Caco-2 (cell line): ENCODE measurements at regions not wholly inside any gene's neighbourhood (a gene's known extent, or its start where the extent isn't known, plus 50 kb on each side); places are given as distances from the start of the nearest gene placed in this dataset.

Experiments used
- BruUV-seq: library from RNA; stranded (reverse); fragments of 400-500 nt; replicated peaks from 2 replicates; lab custom pipeline; 2021; lab: Mats Ljungman, UMichigan
- CTCF ChIA-PET: fragments of 300-600 bp; sonication (Branson Sonifier 250); formaldehyde crosslinking; loops from one replicate; lab custom pipeline; 2022; ENCODE audit warnings: antibody characterized with exemption; lab: Charles Lee
- POLR2A ChIA-PET: fragments of 300-600 bp; sonication (Branson Sonifier 250); formaldehyde crosslinking; loops from one replicate; lab custom pipeline; 2022; ENCODE audit warnings: antibody characterized with exemption; lab: Charles Lee
- DNase-seq, 2 experiments: peaks; one replicate each; pipeline versions ENCODE4 v3.0.0 to v3.0.0-alpha.2; 2020 to 2022
- H3K27me3 ChIP-seq: replicated peaks from 2 replicates; pipeline ENCODE4 v1.6.0; 2011; ENCODE audit warnings: low read length; ENCODE audit not compliant: control insufficient read depth, insufficient read depth
- H3K36me3 ChIP-seq: 2 replicates; pipeline ENCODE4 v1.5.1; 2011; ENCODE audit warnings: low read length; ENCODE audit not compliant: control insufficient read depth, insufficient read depth
- H3K4me1 ChIP-seq: fragments of 250-450 bp; sonication (Bioruptor Pico); 2 replicates; pipeline ENCODE4 v1.5.1; 2020; ENCODE audit warnings: mild to moderate bottlenecking
- H3K4me3 ChIP-seq: 2 replicates; pipeline ENCODE4 v1.5.1; 2011; ENCODE audit warnings: low read depth, mild to moderate bottlenecking, control low read depth, low read length
- H3K9me3 ChIP-seq: fragments of 250-450 bp; sonication (Bioruptor Pico); 2 replicates; pipeline ENCODE4 v1.5.1; 2020; ENCODE audit warnings: mild to moderate bottlenecking, moderate library complexity
- H3K27ac Mint-ChIP-seq: one replicate; pipeline ENCODE4 v1.8.0; 2022; ENCODE audit warnings: mixed read lengths; ENCODE audit not compliant: unreplicated experiment
- H3K27me3 Mint-ChIP-seq: one replicate; pipeline ENCODE4 v1.8.0; 2022; ENCODE audit warnings: mixed read lengths; ENCODE audit not compliant: insufficient read depth, unreplicated experiment
- H3K36me3 Mint-ChIP-seq: one replicate; pipeline ENCODE4 v1.8.0; 2022; ENCODE audit warnings: mild to moderate bottlenecking, mixed read lengths; ENCODE audit not compliant: insufficient read depth, unreplicated experiment
- H3K4me1 Mint-ChIP-seq: one replicate; pipeline ENCODE4 v1.8.0; 2022; ENCODE audit warnings: low read depth, mixed read lengths; ENCODE audit not compliant: unreplicated experiment
- H3K4me3 Mint-ChIP-seq: one replicate; pipeline ENCODE4 v1.8.0; 2022; ENCODE audit warnings: mild to moderate bottlenecking, moderate library complexity, mixed read lengths; ENCODE audit not compliant: unreplicated experiment
- H3K9me3 Mint-ChIP-seq: one replicate; pipeline ENCODE4 v1.8.0; 2022; ENCODE audit warnings: mixed read lengths; ENCODE audit not compliant: unreplicated experiment
- CTCF ChIP-seq, 2 experiments: fragments of 200-600 bp in 1 of 2; IDR thresholded peaks; 1 replicate in 1 of 2; 2 replicates in 1 of 2; pipeline versions ENCODE4 v1.5.1 to v1.8.0; 2011 to 2022; ENCODE audit warnings: antibody characterized with exemption in 1 of 2, control low read depth in 1 of 2, inconsistent platforms in 1 of 2, low read depth in 1 of 2, low read length in 1 of 2, mild to moderate bottlenecking in 1 of 2, moderate library complexity in 1 of 2; ENCODE audit not compliant: insufficient read depth in 1 of 2, severe bottlenecking in 1 of 2, unreplicated experiment in 1 of 2
- intact Hi-C: fragments of 100-400 bp; cut with micrococcal nuclease; formaldehyde crosslinking; loops from one replicate; pipeline ENCODE4 v1.10.0; 2022; ENCODE audit not compliant: unreplicated experiment

DNA sequence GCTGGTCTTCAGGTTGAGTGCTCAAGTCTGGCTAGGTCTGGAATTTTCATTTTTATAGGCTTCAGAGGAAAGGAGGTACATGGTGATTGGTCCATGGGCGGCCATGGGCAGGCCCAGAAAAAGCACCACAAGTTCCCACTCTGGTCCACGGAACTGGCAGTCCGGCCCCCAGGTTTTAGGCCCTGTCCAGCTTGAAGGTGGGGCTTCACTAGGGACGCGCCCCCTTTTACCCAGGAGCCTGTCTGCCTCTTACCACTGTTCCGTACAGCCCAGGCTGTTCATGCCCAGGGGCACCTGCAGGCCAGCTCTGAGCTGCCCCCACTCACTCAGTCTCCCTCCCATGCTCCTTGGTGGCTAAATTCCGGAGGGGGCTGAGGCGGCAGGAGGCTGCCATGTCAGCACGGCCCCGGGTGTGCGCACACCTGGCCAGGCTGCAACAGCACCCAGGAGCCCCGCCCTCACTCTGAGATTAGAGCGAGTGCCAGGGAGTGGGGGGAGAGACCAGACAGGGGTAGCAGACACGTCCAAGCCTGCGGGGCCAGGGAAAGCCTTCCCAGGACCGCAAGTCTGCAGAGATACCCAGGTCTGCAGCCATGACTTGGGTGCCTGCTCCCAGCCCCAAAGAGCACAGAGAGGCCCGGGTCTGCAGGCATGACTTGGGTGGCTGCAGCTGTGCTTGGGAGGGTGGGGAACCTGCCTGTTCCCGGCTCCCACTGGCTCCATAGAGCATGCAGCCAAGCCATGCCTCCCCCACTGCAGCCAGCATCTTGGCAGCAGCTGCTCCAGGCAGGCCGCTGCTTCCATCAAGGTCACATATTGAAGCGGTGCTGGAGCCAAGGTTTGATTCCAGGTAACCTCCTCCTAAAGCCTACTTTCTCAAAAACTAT lies 390.2 kb upstream of the SGCD start:
- H3K4me3 ChIP-seq, result no peak overlapping the region
- no peaks in the 10 kb centered on the region for H3K36me3 ChIP-seq
- Mint-ChIP-seq H3K27ac (no peak overlapping the region), H3K27me3 (peaks cover 3% of the 10 kb centered on the region), H3K9me3 (no peaks in the 10 kb centered on the region), H3K36me3 (no peaks in the 10 kb centered on the region), H3K4me1 (no peaks in the 10 kb centered on the region), H3K4me3 (no peak overlapping the region)
- BruUV-seq, result no TSS peak
- no peaks in the 10 kb centered on the region for H3K9me3 ChIP-seq
- ChIA-PET CTCF (no interaction called here), POLR2A (no interaction called here)
- H3K4me1 ChIP-seq, result no peaks in the 10 kb centered on the region
- H3K27me3 ChIP-seq, result no peaks in the 10 kb centered on the region
- intact Hi-C loops, result no loop called here
- no peak for DNase-seq
- no peak for TF ChIP-seq CTCF (IDR thresholded peaks at IDR 0.05; ENCODE audit: insufficient read depth in 1 of 2, low read depth in 1 of 2, low read length in 1 of 2, severe bottlenecking in 1 of 2, unreplicated experiment in 1 of 2)

GRCh38 chr5:155938051-155938450 lies 388.9 kb upstream of the SGCD start:
- no TSS peak for BruUV-seq
- ChIA-PET POLR2A (no interaction called here), CTCF (no interaction called here)
- no peak for TF ChIP-seq CTCF (IDR thresholded peaks at IDR 0.05; ENCODE audit: insufficient read depth in 1 of 2, low read depth in 1 of 2, low read length in 1 of 2, severe bottlenecking in 1 of 2, unreplicated experiment in 1 of 2)
- Mint-ChIP-seq H3K4me1 (no peaks in the 10 kb centered on the region), H3K36me3 (no peaks in the 10 kb centered on the region), H3K27ac (no peak overlapping the region), H3K4me3 (no peak overlapping the region), H3K27me3 (peaks cover 3% of the 10 kb centered on the region), H3K9me3 (no peaks in the 10 kb centered on the region)
- no peak for DNase-seq
- H3K4me3 ChIP-seq, result no peak overlapping the region
- H3K4me1 ChIP-seq, result peaks cover 7% of the 10 kb centered on the region; the same call in 1 of the 2 replicates
- no peaks in the 10 kb centered on the region for H3K9me3 ChIP-seq
- no peaks in the 10 kb centered on the region for H3K36me3 ChIP-seq
- intact Hi-C loops, result no loop called here
- H3K27me3 ChIP-seq, result no peaks in the 10 kb centered on the region

DNA sequence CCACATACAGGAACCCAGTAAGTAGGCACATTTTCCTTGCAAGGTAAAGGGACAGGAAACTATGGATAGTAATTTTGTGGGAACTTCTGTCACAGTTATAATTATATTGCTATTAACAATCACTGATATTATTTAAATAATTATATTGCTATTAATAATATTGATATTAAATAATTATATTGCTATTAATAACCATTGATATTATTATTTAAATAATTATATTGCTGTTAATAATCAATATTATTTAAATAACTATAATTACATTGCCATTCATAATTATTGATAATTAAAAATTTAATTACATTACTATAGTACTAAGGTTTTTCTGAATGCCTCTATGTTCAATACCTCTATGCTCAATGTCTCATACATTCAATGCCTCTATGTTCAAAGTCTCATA lies 385.6 kb upstream of the SGCD start:
- H3K36me3 Mint-ChIP-seq, result peaks cover 10% of the 10 kb centered on the region
- H3K4me1 ChIP-seq, result peaks cover 37% of the 10 kb centered on the region; the same call in 1 of the 2 replicates
- peaks cover 12% of the 10 kb centered on the region for H3K9me3 Mint-ChIP-seq
- H3K27me3 ChIP-seq, result no peaks in the 10 kb centered on the region
- no peaks in the 10 kb centered on the region for H3K27me3 Mint-ChIP-seq
- H3K4me3 Mint-ChIP-seq, result no peak overlapping the region
- TF ChIP-seq CTCF (IDR thresholded peaks at IDR 0.05; ENCODE audit: insufficient read depth in 1 of 2, low read depth in 1 of 2, low read length in 1 of 2, severe bottlenecking in 1 of 2, unreplicated experiment in 1 of 2), result no peak
- H3K27ac Mint-ChIP-seq, result no peak overlapping the region
- no peak for DNase-seq
- no peak overlapping the region for H3K4me3 ChIP-seq
- CTCF ChIA-PET, result no interaction called here
- H3K4me1 Mint-ChIP-seq, result peaks cover 25% of the 10 kb centered on the region
- BruUV-seq, result no TSS peak
- H3K9me3 ChIP-seq, result no peaks in the 10 kb centered on the region
- no peaks in the 10 kb centered on the region for H3K36me3 ChIP-seq
- POLR2A ChIA-PET, result no interaction called here
- intact Hi-C loops, result loop anchor here (5.0 to 10.0 kb wide), 3 partner anchors 443 to 1093 kb away; no protein-coding TSS in a partner anchor
